H1 (cell line): ENCODE measurements at regions not wholly inside any gene's neighbourhood (a gene's known extent, or its start where the extent isn't known, plus 50 kb on each side); places are given as distances from the start of the nearest gene placed in this dataset.

Experiments
- PHF8 ChIP-seq: fragments of 200-600 bp; sonication (generic); conservative IDR thresholded peaks from 2 replicates; pipeline ENCODE4 v1.7.1; 2012; ENCODE audit warnings: low read depth, mild to moderate bottlenecking, inconsistent platforms, low read length, moderate library complexity

- TF ChIP-seq PHF8 = no peak
Observed at GRCh38 chr12:19752712-19753111, 313.4 kb downstream of the AEBP2 start (continued).
